ENCODE measurements at regions not wholly inside any gene's neighbourhood (a gene's known extent, or its start where the extent isn't known, plus 50 kb on each side); places are given as distances from the start of the nearest gene placed in this dataset.
A peak's percentile ranks its signal among the peaks of the same experiment; 100 is the strongest.
"Not testable (repeated sequence)": the region's sequence is repeated elsewhere in the genome, so short reads cannot be mapped to it uniquely, and the experiment has no call there.

DNA sequence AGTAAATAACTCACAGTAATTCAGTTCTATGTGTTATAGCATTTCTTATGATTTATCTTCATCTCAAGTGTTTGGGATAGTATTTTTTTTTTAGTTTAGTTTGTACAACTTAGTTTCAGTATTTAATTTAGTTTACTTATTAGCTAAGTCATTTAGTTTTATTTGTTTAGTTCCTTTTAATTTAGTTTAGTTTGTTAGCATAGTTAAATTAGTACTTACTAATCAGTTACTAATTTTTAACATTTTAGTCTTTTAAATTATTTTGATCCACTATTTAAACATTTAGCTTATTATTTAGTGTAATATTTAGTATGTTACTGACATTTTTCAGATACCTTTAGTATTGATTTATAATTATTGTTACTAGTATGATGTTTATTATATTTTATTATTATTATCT, 85.2 kb upstream of the SIPA1L2 start:
- no peak for DNase-seq (ENCODE audit: low spot score)

DNA sequence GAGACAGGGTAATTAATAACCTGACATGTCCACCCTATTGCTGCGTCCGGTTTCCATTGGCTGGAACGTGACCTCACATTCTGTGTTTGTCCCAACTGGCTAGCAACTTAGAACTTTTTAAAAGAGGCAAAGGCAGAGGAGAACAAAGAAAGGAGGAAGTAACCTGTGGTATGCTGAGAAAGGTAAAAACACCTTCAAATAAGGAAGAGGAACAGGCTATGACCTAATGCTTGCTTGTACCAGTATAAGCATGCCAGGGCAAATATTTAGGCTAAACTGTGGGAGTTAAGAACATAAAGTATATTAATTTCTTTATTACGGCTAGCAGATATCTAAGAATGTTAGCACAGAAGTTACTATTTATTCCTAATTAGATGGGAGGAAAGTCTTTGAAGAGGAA, 87.3 kb upstream of the MAP10 start:
- not testable (repeated sequence) for DNase-seq (ENCODE audit: low spot score)

DNA sequence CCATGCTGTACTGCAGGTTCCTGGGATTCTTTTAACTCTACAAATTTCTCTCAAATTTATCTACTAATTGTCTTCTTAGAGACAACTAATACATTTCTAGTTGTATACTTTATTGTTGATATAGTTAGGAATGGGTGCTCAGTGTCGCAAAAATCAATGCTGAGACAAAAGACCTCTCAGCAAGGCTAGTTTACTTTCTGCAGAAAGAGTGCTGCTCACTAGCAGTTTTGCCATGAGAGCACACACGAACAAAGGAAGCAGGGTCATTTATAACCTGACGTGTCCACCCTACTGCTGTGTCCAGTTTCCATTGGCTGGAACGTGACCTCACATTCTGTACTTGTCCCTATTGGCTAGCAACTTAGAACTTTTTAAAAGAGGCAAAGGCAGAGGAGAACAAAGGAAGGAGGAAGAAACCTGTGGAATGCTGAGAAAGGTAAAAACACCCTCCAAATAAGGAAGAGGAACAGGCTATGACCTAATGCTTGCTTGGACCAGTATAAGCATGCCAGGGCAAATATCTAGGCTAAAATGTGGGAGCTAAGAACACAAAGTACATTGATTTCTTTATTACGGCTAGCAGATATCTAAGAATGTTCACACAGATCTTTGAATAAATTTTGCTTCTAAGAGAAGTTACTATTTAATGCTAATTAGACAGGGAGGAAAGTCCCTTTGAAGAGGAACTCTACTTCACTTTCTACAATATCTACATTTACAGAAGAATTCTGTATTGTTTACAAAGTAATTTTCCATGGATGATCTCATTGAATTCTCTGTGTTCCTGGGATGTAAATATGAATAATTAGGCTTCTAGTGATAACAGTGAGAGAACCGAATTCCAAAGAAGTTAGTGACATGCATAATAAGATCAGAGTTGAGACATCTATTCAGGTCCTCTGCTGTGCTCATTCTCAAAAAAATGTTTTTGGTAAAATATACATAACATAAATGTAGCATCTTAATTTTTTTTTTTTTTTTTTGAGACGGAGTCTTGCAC, 86.0 kb upstream of the MAP10 start:
- DNase-seq (ENCODE audit: low spot score) = no peak

DNA sequence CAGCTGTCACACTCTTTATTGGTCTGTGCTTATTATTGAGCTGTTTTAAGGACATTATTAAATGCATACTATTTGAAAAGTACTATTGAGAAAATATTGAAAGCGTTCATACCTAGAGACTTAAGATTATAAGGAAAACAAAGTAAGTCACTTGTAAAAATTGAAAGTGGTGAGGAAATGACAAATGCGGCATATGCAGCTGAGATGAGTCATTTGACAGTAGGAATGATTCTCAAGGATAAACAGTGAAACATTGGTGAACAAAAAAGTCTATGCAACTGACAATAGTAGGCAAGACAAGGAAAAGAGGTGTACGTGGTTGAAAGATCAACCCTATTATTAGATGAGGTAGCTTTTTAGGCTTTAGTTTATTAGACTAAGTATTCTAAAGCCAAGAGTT, 82.6 kb upstream of the MAP10 start:
- DNase-seq (ENCODE audit: low spot score) = peak; percentile 25

DNA sequence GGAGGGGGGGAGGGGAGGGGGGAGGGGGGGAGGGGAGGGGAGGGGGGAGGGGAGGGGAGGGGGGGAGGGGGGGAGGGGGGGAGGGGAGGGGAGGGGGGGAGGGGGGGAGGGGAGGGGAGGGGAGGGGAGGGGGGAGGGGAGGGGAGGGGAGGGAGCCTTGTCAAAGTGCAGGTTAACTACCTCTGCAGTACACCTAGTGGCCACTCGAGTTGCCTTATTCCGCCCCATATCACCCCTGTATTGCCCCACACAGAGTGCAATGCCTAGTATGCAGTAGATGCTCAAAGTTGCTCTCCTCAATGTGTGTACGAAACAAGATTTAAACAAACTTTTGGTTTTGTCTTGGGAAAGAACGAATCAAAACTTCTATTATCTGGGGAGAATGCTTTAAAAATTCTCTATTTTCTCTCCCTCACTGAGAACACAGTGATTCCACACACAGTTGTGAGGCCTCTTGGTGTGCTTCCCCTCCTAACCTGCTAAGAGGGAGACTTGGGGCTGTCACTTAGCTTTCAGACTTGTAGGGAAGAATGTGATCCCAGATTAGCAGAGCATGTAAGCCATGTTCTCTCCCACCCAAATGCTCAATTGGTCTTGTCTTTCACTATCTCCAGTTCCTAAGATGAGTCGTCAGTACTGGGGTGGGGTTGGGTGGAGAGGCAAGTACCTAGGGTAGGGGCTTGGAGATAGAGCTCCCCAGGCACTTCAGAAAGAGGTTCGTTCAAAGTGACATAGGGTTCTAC, 79.7 kb upstream of the MAP10 start:
- DNase-seq (ENCODE audit: low spot score) = peak; percentile 22

DNA sequence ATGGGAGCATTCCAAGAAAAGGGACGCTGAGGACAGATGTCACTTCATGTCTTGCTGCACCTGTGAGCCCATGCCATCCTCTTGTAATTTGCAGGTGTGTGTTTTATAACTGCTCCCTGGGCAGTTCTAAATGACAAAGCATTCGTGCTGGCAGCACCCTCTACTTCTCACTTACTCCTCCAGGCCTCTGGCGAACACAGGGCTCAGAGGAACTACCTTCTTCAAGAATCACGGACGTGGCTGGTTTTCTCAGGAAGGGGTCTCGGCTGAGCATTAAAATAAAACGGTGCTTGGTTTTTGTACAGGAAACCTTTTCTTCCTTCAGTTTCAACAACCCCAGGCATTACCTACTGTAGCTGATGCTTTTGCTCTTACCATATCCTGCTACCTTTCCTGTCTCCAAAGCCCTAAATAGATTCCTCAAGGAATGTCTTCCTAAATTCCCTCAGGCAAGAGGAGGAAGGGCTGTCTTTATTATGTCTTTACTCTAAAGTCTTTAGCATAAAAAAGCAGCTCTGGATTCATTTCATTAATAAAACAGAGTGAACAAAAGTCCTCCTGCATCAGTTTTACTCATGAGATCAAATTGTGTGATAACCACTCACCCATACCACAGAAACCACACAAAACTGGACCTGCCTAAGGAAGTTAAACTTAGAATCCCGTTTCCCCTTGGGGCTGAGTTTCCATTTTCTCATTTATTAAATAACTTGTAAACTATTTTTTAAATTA, 79.0 kb upstream of the MAP10 start:
- DNase-seq (ENCODE audit: low spot score) = peak; percentile 69

DNA sequence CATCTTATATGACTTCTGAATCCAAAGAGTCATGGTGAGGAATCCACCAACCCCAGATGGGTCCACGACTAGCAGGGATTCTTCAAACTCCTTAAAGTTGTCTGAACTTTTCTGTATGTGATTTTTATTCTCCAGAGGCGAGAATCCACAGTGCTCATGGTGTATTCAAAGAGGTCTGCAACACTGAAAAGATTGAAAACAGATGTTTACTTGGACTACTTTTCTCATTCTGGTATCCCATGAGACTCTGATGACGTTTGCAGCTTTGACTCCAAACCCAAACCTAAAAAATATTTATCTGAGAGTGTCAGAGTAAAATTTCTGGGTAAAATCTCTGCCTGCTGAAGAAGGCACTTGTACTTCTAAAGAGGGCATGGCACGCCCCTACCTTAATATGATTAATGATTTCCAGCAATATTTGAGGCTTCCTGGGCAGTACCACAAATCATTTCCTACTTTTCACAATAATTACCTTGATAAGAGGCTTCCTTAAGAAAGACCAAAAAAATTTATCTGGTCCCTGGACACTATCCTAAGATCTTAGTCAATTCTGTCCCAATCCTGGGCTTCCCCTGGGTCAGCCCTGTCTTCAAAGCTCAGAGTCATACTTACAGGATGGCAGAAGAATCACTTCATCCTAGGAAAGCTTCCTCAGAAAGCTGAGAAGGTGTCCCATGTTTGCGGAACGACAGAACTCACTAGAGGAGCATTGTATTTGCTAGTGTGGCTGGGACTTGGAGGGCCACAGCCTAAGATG, 76.5 kb upstream of the MAP10 start:
- DNase-seq (ENCODE audit: low spot score) = no peak

DNA sequence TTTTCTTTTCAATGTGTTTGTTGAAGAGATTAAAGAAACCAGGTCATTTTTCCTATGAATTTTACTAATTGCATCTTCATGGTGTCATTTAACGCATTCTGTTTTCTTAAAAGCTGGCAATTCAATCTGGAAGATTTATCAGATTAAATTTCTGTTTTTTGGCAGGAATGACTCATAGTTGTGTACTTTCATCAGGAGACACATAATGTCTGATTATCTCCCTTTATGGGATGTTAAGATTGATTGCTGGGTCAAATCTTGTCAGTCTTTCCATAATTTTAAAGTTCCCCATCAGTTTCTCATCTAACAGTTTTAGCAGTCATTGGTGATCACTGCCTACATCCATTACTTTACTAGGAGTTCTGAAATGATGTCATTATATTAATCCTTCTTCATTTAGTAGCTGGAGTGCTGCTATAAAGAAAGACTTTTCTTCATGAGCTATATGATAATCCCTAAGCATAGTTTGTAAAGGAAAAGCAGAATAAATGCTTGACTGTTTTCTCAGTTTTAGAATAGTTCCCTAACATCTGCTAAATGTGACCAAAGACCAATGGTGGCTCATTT, 72.8 kb upstream of the MAP10 start:
- DNase-seq (ENCODE audit: low spot score) = no peak

DNA sequence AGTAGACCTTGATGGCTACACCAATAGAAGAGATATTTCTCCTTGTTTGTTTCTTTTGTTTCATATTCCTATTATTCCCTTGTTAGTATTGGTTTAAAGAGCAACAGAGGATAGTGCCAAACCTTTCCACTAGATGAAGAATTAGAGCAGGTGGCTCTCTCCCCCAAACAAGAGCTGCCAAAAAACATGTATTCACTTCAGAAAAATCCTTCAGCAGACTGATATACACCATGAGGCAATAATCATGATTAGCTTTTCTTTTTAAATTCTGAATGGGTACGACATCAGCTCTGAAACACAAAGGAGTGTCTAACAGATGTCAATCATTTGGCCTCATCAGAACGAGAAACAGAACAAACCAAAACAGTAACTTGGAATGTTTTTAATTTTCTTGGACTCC, 67.3 kb upstream of the MAP10 start:
- DNase-seq (ENCODE audit: low spot score) = no peak

DNA sequence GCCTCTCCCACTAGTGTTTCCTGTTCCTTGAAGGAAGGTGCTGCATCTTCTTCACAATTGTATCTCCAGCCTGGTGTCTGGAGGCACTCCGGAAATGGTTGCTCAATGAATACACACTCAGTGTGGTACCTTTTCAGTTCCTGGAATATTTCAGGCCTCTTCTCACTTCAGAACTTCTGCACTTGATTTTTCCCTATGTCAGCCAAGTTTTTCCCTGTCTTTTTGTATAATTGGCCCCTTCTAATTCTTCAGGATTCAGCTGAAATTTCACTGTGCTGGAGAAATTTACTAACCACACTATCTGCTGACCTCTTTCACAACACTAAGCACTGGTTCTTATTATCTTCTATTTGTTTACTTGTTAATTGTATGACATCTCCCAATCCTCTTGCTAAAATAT, 61.2 kb upstream of the MAP10 start:
- no peak for DNase-seq (ENCODE audit: low spot score)

DNA sequence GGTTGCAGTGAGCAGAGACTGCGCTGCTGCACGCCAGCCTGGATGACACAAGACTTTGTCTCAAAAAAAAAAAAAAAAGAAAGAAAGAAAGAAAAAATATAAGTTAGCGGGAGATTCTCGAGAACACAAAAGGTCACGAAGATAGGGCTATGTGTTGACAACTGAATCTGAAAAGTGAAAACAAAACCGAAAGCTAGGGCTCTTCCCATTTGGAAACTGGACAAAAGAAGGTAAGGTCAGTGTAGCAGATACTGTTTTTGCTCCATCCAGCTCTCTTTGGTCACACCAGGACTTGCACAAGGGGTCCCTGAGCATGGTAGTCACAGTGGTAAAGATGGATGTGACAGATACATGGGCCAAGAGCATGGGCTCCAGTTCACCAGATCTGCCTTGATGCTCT, 60.4 kb upstream of the MAP10 start:
- no peak for DNase-seq (ENCODE audit: low spot score)

DNA sequence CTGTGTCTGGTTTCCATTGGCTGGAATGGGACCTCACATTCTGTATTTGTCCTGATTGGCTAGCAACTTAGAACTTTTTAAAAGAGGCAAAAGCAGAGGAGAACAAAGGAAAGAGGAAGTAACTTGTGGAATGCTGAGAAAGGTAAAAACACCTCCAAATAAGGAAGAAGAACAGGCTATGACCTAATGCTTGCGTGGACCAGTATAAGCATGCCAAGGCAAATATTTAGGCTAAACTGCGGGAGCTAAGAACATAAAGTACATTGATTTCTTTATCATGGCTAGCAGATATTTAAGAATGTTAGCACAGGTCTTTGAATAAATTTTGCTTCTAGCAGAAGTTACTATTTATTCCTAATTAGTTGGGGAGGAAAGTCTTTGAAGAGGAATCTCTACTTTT, 59.5 kb upstream of the MAP10 start:
- DNase-seq (ENCODE audit: low spot score) = not testable (repeated sequence)

DNA sequence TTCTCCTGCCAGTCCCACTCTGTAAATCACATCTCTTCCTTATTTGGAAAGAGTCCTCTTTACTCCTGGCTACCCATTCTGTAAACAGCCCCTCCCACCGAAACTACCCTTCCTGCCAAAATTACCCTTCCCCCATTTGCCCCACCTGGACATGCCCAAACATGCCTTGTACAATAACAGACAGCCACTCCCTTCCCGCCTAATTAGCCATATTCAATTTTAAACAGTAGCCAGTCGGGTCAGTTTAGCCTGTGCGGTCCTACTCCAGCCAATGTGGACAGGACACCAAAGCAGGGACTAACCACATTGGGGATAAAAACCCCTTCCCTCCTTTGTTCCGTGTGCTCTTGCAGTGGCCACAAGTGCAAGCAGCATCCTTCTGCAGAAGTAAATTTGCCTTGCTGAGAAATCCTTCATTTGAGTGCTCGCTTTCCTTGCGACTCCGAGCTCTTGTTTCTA, 56.3 kb upstream of the MAP10 start:
- no peak for DNase-seq (ENCODE audit: low spot score)

DNA sequence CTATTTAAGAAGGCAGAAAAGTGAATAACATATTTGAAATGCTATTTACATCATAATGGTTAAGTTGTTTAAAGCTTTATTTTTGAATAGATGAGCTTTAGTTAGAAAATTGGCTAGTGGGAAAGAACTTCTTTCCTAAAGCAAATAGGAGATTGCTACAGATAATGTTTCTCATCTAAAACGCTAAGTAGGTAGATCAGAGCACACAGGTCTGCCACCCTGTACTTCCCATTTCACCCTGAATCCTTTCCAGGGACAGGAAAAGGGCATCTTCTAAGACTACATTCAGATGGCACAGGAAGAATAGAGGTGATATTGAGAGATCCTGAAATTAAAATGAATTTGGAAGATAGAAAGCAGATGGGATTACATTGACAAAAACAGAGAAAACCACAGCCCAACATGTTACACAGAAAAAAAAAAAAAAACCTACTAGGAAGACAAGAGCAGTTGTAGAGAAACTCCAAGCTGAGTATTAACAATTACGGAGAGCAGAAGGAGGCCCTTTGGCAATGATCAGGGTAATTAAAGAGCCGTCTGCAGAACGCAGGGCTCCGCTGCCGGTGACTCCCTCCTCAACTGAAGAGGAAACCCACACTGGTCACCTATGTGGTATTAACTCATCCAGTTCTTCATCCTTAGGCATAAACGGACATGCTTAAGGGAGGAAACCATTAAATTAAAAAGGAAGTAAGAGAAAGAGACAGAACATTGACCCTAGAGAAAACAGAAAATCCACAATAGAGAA, 53.6 kb upstream of the MAP10 start:
- no peak for DNase-seq (ENCODE audit: low spot score)

DNA sequence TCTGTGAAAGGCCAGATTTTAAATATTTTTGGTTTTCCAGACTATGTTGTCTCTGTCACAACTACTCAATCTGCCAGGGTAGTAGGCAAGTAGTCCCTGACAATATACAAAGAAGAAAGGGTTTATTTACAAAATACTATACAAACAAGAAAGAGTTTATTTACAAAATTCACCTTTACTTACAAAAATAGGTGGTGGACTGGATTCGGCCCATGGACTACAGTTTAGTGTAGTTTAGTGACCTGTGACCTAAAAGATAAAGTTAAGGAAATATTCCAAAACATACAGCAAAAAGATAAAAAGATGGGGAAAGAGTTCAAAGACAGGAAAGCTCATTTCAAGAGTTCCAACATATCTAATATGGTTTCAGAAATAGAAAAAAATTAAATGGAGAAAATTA, 52.9 kb upstream of the MAP10 start:
- no peak for DNase-seq (ENCODE audit: low spot score)

DNA sequence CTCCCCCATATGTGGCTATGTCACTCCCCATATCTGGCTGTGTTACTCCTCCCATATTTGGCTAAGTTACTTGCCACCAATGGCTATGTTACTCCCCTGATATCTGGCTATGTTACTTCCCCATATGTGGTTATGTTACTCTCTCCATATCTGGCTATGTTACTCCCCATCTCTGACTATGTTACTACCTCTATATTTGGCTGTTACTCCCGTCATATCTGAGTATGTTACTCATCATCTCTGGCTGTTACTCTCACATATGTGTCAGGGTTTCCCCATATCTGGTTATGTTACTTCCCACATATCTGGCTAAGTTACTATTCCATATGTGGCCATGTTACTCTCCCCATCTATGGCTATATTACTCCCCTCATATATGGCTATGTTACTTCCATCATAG, 50.3 kb upstream of the MAP10 start:
- no peak for DNase-seq (ENCODE audit: low spot score)

Measured in A172 (cell line).